ENCODE measurements at regions not wholly inside any gene's neighbourhood (a gene's known extent, or its start where the extent isn't known, plus 50 kb on each side); places are given as distances from the start of the nearest gene placed in this dataset.

GRCh38 chr1:34612091-34612827 is 142.6 kb upstream of the GJB5 start:
- no peak for DNase-seq (ENCODE audit: low spot score in 2 of 2)
- H3K4me3 ChIP-seq: no peak overlapping the region
- in situ Hi-C loops (cut with MboI; ENCODE audit: low sequenced_read_pairs): no loop called here
- peaks cover 5% of the 10 kb centered on the region; the same call in 1 of the 2 replicates for H3K27me3 ChIP-seq (ENCODE audit: low read depth)
- no peaks in the 10 kb centered on the region for H3K4me1 ChIP-seq
- no peaks in the 10 kb centered on the region for H3K36me3 ChIP-seq (replicated peaks)
- no peaks in the 10 kb centered on the region for H3K9me3 ChIP-seq

- H3K4me3 ChIP-seq: no peak overlapping the region
- H3K27me3 ChIP-seq (ENCODE audit: low read depth): 0 out of 2 replicates have a peak, but pooled peaks cover 4% of the 10 kb centered on the region
- in situ Hi-C loops (cut with MboI; ENCODE audit: low sequenced_read_pairs): no loop called here
- no peak for DNase-seq (ENCODE audit: low spot score in 2 of 2)
- no peaks in the 10 kb centered on the region for H3K4me1 ChIP-seq
- no peaks in the 10 kb centered on the region for H3K9me3 ChIP-seq
- H3K36me3 ChIP-seq (replicated peaks): no peaks in the 10 kb centered on the region
These were observed 137.3 kb upstream of the GJB5 start for GRCh38 chr1:34617321-34618118.

- Histone ChIP-seq H3K9me3 (no peaks in the 10 kb centered on the region), H3K36me3 (replicated peaks) (no peaks in the 10 kb centered on the region), H3K4me3 (no peak overlapping the region), H3K27me3 (ENCODE audit: low read depth) (0 out of 2 replicates have a peak, but pooled peaks cover 4% of the 10 kb centered on the region), H3K4me1 (no peaks in the 10 kb centered on the region)
- in situ Hi-C loops (cut with MboI; ENCODE audit: low sequenced_read_pairs): no loop called here
- DNase-seq (ENCODE audit: low spot score in 2 of 2): no peak
These were observed 136.5 kb upstream of the GJB5 start for GRCh38 chr1:34618381-34618780.

GRCh38 chr1:34619256-34619655 is 135.6 kb upstream of the GJB5 start:
- DNase-seq (ENCODE audit: low spot score in 2 of 2): no peak
- Histone ChIP-seq H3K4me1 (no peaks in the 10 kb centered on the region), H3K36me3 (replicated peaks) (no peaks in the 10 kb centered on the region), H3K4me3 (no peak overlapping the region), H3K27me3 (ENCODE audit: low read depth) (0 out of 2 replicates have a peak, but pooled peaks cover 4% of the 10 kb centered on the region), H3K9me3 (no peaks in the 10 kb centered on the region)
- in situ Hi-C loops (cut with MboI; ENCODE audit: low sequenced_read_pairs): no loop called here

GRCh38 chr1:34621916-34622315 is 132.9 kb upstream of the GJB5 start:
- Histone ChIP-seq H3K27me3 (ENCODE audit: low read depth) (0 out of 2 replicates have a peak, but pooled peaks cover 4% of the 10 kb centered on the region), H3K36me3 (replicated peaks) (no peaks in the 10 kb centered on the region), H3K4me3 (no peak overlapping the region), H3K4me1 (no peaks in the 10 kb centered on the region), H3K9me3 (no peaks in the 10 kb centered on the region)
- no peak for DNase-seq (ENCODE audit: low spot score in 2 of 2)
- in situ Hi-C loops (cut with MboI; ENCODE audit: low sequenced_read_pairs): no loop called here

GRCh38 chr1:34625521-34626015 is 129.3 kb upstream of the GJB5 start:
- Histone ChIP-seq H3K4me1 (no peaks in the 10 kb centered on the region), H3K4me3 (no peak overlapping the region), H3K36me3 (replicated peaks) (no peaks in the 10 kb centered on the region), H3K9me3 (no peaks in the 10 kb centered on the region), H3K27me3 (ENCODE audit: low read depth) (no peaks in the 10 kb centered on the region; the same call in 1 of the 2 replicates)
- in situ Hi-C loops (cut with MboI; ENCODE audit: low sequenced_read_pairs): no loop called here
- no peak for DNase-seq (ENCODE audit: low spot score in 2 of 2)

GRCh38 chr1:34627465-34628240 is 127.2 kb upstream of the GJB5 start:
- DNase-seq (ENCODE audit: low spot score in 2 of 2): no peak
- Histone ChIP-seq H3K4me1 (no peaks in the 10 kb centered on the region), H3K4me3 (no peak overlapping the region), H3K9me3 (no peaks in the 10 kb centered on the region), H3K36me3 (replicated peaks) (no peaks in the 10 kb centered on the region), H3K27me3 (ENCODE audit: low read depth) (no peaks in the 10 kb centered on the region; the same call in 1 of the 2 replicates)
- in situ Hi-C loops (cut with MboI; ENCODE audit: low sequenced_read_pairs): no loop called here

GRCh38 chr1:34631126-34631525 is 123.7 kb upstream of the GJB5 start:
- Histone ChIP-seq H3K4me1 (no peaks in the 10 kb centered on the region), H3K36me3 (replicated peaks) (no peaks in the 10 kb centered on the region), H3K27me3 (ENCODE audit: low read depth) (no peaks in the 10 kb centered on the region; the same call in 1 of the 2 replicates), H3K4me3 (no peak overlapping the region), H3K9me3 (no peaks in the 10 kb centered on the region)
- no peak for DNase-seq (ENCODE audit: low spot score in 2 of 2)
- in situ Hi-C loops (cut with MboI; ENCODE audit: low sequenced_read_pairs): no loop called here

GRCh38 chr1:34639701-34640100 is 115.1 kb upstream of the GJB5 start:
- H3K27me3 ChIP-seq (ENCODE audit: low read depth): peaks cover 8% of the 10 kb centered on the region
- no peaks in the 10 kb centered on the region for H3K4me1 ChIP-seq
- no peaks in the 10 kb centered on the region for H3K9me3 ChIP-seq
- H3K4me3 ChIP-seq: no peak overlapping the region
- no peak for DNase-seq (ENCODE audit: low spot score in 2 of 2)
- in situ Hi-C loops (cut with MboI; ENCODE audit: low sequenced_read_pairs): no loop called here
- H3K36me3 ChIP-seq (replicated peaks): no peaks in the 10 kb centered on the region

- no peak for DNase-seq (ENCODE audit: low spot score in 2 of 2)
- Histone ChIP-seq H3K4me1 (no peaks in the 10 kb centered on the region), H3K9me3 (no peaks in the 10 kb centered on the region), H3K27me3 (ENCODE audit: low read depth) (peaks cover 12% of the 10 kb centered on the region), H3K36me3 (replicated peaks) (no peaks in the 10 kb centered on the region), H3K4me3 (no peak overlapping the region)
- in situ Hi-C loops (cut with MboI; ENCODE audit: low sequenced_read_pairs): no loop called here
These were observed 114.0 kb upstream of the GJB5 start for GRCh38 chr1:34640654-34641401.

GRCh38 chr1:34642679-34643078 is 112.2 kb upstream of the GJB5 start:
- Histone ChIP-seq H3K9me3 (no peaks in the 10 kb centered on the region), H3K4me1 (no peaks in the 10 kb centered on the region), H3K27me3 (ENCODE audit: low read depth) (peaks cover 14% of the 10 kb centered on the region), H3K4me3 (no peak overlapping the region), H3K36me3 (replicated peaks) (no peaks in the 10 kb centered on the region)
- no peak for DNase-seq (ENCODE audit: low spot score in 2 of 2)
- in situ Hi-C loops (cut with MboI; ENCODE audit: low sequenced_read_pairs): no loop called here

GRCh38 chr1:34645109-34645688 is 109.6 kb upstream of the GJB5 start:
- Histone ChIP-seq H3K36me3 (replicated peaks) (no peaks in the 10 kb centered on the region), H3K27me3 (ENCODE audit: low read depth) (peaks cover 14% of the 10 kb centered on the region), H3K4me3 (no peak overlapping the region), H3K4me1 (no peaks in the 10 kb centered on the region), H3K9me3 (no peaks in the 10 kb centered on the region)
- in situ Hi-C loops (cut with MboI; ENCODE audit: low sequenced_read_pairs): no loop called here
- DNase-seq (ENCODE audit: low spot score in 2 of 2): no peak

GRCh38 chr1:34645919-34646318 is 108.9 kb upstream of the GJB5 start:
- no peak for DNase-seq (ENCODE audit: low spot score in 2 of 2)
- in situ Hi-C loops (cut with MboI; ENCODE audit: low sequenced_read_pairs): no loop called here
- Histone ChIP-seq H3K4me3 (no peak overlapping the region), H3K4me1 (no peaks in the 10 kb centered on the region), H3K27me3 (ENCODE audit: low read depth) (peaks cover 14% of the 10 kb centered on the region), H3K36me3 (replicated peaks) (no peaks in the 10 kb centered on the region), H3K9me3 (no peaks in the 10 kb centered on the region)

All from HAP-1 (cell line).